ENCODE measurements at regions not wholly inside any gene's neighbourhood (a gene's known extent, or its start where the extent isn't known, plus 50 kb on each side); places are given as distances from the start of the nearest gene placed in this dataset.

GRCh38 chr2:10237392-10238321 is 65.0 kb upstream of the HPCAL1 start:
- DNase-seq (ENCODE audit: low read depth) = no peak

DNA sequence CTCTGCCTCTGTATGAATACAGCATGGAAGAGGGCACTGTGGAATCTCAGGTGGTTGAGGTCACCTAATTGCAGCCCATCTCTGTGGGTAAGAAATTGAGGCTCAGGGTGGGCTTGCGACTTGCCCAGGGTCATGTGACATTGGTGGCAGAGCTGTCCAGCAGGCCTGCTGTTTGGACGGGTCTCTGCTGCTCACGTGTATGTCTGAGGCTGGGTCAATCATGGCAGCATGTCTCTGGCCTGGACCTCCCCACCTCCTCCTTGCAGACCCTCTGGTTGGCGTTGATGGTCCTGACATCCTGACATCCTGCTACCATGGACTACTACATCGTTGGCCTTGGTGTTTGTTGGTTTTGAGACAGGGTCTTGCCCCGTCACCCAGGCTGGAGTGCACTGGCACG is 64.3 kb upstream of the HPCAL1 start:
- no peak for DNase-seq (ENCODE audit: low read depth)

GRCh38 chr2:10238991-10239485 is 63.7 kb upstream of the HPCAL1 start:
- DNase-seq (ENCODE audit: low read depth) = no peak

DNA sequence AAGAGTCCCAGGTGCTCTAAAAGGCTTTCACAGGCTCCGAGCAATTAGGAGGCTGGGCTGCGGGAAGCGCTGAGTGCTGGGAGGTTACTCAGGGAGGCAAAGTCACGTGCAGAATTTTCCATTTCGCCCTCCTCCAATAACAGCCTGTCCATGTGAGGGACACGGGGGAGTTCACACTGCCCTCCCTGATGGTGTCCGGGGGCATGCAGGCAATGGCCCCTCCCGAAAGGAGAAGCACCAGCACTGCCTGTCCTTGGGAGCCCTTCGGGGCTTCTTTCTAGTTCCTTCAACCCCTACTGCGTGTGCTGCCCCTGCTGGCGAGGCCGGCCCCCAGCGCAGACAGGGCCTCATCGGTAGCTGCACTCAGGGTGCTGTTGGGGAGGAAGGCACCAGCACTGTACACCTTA is 63.1 kb upstream of the HPCAL1 start:
- no peak for DNase-seq (ENCODE audit: low read depth)

DNA sequence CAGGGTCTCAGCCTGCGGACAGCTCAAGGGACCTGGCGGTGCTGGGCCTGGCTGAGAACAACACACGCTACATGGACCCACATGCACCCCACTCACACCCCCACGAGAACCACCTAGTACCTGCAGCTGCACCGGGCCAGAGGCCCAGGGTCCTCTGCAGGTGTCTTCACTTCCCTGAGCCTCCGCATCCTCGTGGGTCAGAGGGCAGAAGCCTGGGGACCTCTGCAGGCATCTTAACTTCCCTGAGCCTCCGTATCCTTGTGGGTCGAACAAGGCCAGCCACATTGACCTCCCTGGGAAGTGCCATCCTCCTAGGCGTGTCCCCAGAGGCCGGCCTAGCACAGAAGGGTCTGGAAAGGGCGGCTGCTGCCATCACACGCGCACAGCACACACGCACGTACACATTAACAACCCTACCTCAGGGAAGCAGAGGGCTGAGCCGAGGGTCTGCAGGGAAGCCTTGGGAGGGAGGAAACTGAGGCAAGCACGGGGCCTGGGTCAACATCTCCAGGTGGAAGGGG is 62.5 kb upstream of the HPCAL1 start:
- DNase-seq (ENCODE audit: low read depth) = no peak

GRCh38 chr2:10240911-10241610 is 61.6 kb upstream of the HPCAL1 start:
- no peak for DNase-seq (ENCODE audit: low read depth)

DNA sequence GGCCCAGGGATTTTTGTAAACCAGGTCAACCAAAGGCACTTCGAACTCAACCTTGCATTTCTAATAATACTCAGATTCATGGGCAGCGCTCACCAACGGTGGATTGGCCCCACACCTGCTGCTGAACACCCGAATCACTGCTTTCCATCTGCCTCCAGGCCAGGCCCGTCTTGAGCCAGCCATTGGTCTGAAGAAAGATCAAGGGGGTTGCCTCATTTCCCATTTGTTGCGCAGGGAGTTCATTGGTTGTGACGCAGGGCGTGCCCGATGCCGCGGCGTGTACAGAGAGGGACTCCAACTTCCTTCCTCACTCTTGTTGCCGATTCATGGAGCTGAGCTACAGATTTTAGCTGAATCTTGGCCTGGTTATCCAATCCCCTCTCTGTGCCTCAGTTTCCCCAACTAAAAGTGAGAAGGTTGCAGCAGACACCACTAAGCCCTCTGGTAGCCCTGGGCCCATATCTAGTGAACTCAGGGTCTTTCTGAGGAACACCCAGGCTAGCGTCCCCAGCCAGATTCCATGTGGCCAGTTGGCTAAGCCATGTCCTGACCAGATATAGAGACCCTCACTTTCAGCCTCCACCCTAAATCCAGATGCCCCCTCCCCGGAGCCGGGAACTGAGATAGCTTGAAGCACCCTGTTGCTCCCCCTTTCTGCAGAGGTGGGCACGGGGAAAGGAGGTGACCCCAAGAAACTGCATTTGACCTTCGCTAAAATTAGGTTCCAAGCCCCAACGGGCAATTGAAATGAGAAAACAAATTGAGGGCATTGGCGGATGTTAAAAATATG is 60.9 kb upstream of the HPCAL1 start:
- no peak for DNase-seq (ENCODE audit: low read depth)

DNA sequence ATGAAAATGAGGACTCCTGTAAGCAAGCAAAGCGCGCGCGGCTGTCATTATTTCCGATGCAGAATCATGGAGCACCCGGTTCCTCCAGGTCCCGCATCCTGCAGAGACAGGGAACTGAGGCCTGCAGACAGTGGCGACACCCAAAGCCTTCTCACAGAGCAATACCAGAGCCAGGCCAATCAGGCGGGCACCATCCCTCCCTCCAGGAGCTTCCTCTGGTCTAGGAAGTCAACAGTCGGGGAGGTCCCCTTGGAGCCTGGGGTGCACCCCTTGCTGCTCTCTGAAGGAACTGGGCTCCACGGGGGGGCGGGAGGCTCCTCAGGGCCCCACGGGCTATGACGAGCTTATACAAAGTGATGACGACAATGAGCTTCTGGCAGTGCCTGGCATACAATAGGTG is 60.3 kb upstream of the HPCAL1 start:
- no peak for DNase-seq (ENCODE audit: low read depth)

DNA sequence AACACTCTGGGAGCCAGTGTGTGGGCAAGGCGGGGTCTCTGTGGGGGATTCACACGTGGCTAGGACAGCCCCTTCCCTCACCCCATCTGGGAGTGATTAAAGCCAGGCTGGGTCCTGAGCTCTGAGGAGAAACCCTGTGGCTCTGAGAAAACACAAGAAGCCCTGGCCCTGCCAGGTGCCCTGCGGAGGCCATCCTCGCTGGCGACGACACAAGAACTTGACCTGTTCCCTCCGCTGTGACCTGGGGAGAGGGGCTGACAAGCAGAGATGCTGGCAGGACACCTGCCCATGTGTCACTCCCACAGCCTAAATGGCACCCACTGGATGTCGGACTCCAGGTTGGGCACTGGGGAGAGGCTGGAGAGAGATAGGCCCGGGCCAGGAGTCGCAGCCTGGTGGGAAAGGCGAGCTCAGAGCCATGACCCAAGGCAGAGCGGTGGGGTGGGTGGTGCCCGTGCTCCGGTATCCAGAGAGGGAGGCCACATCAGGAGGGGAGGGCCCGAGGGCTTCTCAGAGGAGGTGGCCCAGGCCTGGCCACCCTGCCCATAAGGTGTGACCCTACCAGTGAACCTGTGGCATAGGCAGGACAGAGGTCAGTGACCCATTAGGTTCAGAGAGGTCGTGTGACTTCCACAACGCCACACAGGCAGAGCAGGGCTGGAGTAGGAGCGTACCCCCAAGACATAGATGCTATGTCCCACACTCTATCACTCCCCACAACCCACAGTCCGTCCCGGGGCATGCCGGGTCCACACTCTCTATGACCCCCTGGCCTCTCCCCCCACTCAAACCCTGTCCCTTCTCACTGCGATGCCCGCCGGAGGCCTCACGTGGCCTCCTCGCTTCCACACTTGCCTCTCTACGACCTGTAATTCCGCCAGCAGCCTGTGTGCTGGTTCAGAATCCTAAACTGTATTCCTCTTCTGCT is 59.4 kb upstream of the HPCAL1 start:
- DNase-seq (ENCODE audit: low read depth) = no peak

DNA sequence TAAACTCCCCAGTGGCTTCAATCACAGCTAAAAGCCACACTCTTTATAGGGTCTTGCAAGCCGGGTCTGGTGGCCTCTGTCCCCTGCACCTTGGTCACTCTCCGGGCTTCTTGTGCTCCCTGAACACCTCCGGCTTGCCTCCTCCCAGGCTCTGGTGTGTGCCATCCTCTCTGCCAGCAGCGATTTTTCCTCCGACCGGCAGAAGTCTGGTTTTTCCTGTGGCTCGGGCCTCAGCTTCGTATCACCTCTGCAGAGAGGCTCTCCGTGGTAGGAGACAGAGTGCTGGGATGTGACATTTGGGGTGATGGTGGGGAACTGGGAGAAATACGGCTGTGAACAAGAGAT is 58.8 kb upstream of the HPCAL1 start:
- DNase-seq (ENCODE audit: low read depth) = no peak

DNA sequence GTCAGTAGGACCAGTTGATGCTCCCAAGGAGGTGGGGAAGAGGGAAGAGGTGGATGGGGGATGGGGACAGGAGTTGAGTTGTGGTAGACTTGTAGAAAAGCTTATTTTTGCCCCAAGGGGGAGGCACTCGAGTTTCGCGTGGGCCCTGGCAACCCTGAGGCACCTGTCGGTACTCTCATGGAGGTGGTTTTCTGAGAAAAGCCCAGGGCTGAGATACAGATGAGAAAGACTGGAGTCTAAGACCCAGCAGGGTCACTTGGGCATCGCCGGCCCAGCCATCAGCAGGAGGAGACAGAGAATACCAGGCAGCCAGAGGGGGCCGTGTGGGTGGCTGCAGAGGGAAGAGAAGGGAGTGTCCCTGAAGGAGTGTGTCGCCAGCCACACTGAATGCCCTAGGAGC is 57.7 kb upstream of the HPCAL1 start:
- no peak for DNase-seq (ENCODE audit: low read depth)

DNA sequence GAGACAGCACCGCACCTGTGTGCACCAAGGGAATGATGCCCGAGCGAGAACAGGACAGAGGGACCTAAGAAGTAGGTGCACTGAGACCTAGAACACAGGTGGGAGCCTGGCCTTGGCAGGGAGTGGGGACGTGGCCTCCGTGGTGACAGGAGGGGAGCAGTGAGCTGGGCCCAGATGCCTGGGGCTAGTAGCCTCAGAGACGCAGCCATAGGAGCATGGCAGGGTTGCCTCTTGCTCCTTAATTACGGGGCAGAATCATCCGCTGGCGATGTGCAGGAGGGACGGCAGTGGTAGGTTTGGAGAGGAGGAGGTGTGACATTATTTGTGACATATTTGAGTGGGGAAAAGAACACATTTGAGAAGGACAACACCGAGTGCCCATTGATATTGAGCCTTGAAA is 57.0 kb upstream of the HPCAL1 start:
- DNase-seq (ENCODE audit: low read depth) = no peak

DNA sequence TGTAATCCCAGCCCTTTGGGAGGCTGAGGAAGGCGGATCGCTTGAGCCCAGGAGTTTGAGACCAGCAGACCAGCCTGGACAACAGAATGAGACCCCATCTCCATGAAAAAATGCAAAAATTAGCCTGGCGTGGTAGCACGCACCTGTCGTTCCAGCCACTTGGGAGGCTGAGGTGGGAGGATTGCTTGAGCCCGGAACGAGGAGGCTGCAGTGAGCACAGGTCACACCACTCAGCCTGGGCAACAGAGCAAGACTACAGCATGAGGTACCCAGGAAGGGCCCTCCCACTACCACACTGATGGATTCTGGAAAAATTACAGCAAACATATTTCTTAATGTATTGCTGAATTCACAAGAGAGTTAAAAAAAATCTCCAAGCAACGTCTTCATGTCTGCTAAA is 56.3 kb upstream of the HPCAL1 start:
- DNase-seq (ENCODE audit: low read depth) = no peak

DNA sequence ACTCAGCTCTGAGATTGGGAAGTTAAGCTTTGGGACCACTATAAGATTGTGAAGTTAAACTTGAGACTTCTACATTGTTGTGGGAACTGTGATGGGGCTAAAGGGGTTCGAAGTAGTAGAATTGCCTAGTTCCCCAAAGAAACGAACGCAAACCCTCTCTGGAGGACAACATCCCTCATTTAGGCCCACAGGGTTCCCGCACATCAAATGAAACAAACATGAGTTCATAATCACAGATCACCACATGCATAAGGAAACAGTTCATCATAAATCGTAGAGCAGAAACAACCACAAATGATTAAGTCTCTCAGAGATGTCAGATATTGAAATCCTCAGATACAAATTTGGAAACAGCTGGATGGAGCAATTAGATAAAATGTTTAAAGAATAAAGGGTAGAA is 55.9 kb upstream of the HPCAL1 start:
- DNase-seq (ENCODE audit: low read depth) = no peak

DNA sequence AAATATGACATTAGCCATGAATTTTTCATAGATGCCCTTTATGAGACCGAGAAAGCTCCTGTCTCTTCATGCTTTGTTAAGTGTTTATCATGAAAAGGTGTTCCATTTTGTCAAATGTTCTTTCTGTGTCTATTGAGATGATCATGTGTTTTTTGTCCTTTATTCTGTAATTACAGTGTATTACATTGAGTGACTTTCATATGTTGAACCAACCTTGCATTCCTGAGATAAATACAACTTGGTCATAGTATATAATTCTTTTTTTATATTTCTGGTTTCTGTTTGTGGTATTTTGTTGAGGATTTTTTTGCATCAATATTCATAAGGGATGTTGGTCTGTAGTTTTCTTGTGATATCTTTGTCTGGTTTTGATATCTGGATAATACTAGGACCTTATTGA is 52.9 kb upstream of the HPCAL1 start:
- no peak for DNase-seq (ENCODE audit: low read depth)

GRCh38 chr2:10252224-10252623 is 50.5 kb upstream of the HPCAL1 start:
- no peak for DNase-seq (ENCODE audit: low read depth)

GRCh38 chr2:10252661-10253060 is 50.0 kb upstream of the HPCAL1 start:
- no peak for DNase-seq (ENCODE audit: low read depth)

Measured in Daoy (cell line).